H9 (cell line): ENCODE measurements at regions not wholly inside any gene's neighbourhood (a gene's known extent, or its start where the extent isn't known, plus 50 kb on each side); places are given as distances from the start of the nearest gene placed in this dataset.

Experiments
- DNase-seq: peaks from one replicate; pipeline ENCODE4 v3.0.0-alpha.2; 2017
- H2AFZ ChIP-seq: one replicate; pipeline ENCODE4 v1.6.1; 2013; ENCODE audit warnings: mild to moderate bottlenecking, low read length, control low read depth, moderate library complexity
- H2AK5ac ChIP-seq: 2 replicates; pipeline ENCODE4 v1.6.1; 2013; ENCODE audit warnings: low read length, control low read depth, mixed read lengths; ENCODE audit not compliant: insufficient read length
- H2BK120ac ChIP-seq: one replicate; pipeline ENCODE4 v1.6.1; 2013; ENCODE audit warnings: low read depth, mild to moderate bottlenecking, low read length, control low read depth, inconsistent platforms; ENCODE audit not compliant: poor library complexity, severe bottlenecking
- H2BK12ac ChIP-seq: 2 replicates; pipeline ENCODE4 v1.6.1; 2013; ENCODE audit warnings: low read length, control low read depth, mixed read lengths, low read depth; ENCODE audit not compliant: insufficient read length
- H2BK15ac ChIP-seq: 2 replicates; pipeline ENCODE4 v1.6.1; 2013; ENCODE audit warnings: low read depth, low read length, control low read depth
- H2BK20ac ChIP-seq: one replicate; pipeline ENCODE4 v1.6.1; 2013; ENCODE audit warnings: low read depth, mild to moderate bottlenecking, low read length, control low read depth, inconsistent platforms; ENCODE audit not compliant: poor library complexity, severe bottlenecking
- H2BK5ac ChIP-seq: 2 replicates; pipeline ENCODE4 v1.6.1; 2013; ENCODE audit warnings: low read length, control low read depth, mixed read lengths; ENCODE audit not compliant: insufficient read length
- H3K14ac ChIP-seq: 2 replicates; pipeline ENCODE4 v1.6.1; 2013; ENCODE audit warnings: low read length, control low read depth; ENCODE audit not compliant: insufficient read depth
- H3K18ac ChIP-seq: 2 replicates; pipeline ENCODE4 v1.6.1; 2013; ENCODE audit warnings: low read depth, mild to moderate bottlenecking, mixed read lengths, low read length, control low read depth; ENCODE audit not compliant: insufficient read length
- H3K23ac ChIP-seq: 2 replicates; pipeline ENCODE4 v1.6.1; 2013; ENCODE audit warnings: low read length, control low read depth, mixed read lengths, low read depth; ENCODE audit not compliant: insufficient read length
- H3K23me2 ChIP-seq: 2 replicates; pipeline ENCODE4 v1.6.1; 2013; ENCODE audit warnings: low read depth, mild to moderate bottlenecking, mixed read lengths, low read length, control low read depth; ENCODE audit not compliant: insufficient read length, poor library complexity, severe bottlenecking
- H3K27ac ChIP-seq: 2 replicates; pipeline ENCODE4 v1.5.1; 2013; ENCODE audit warnings: low read length, control low read depth, mixed read lengths, low read depth; ENCODE audit not compliant: insufficient read length
- H3K27me3 ChIP-seq: 2 replicates; pipeline ENCODE4 v1.6.1; 2013; ENCODE audit warnings: low read length, control low read depth, inconsistent platforms; ENCODE audit not compliant: insufficient read depth
- H3K4ac ChIP-seq: 2 replicates; pipeline ENCODE4 v1.6.1; 2013; ENCODE audit warnings: low read depth, mild to moderate bottlenecking, control low read depth, inconsistent platforms, low read length, moderate library complexity
- H3K4me1 ChIP-seq: 2 replicates; pipeline ENCODE4 v1.6.1; 2013; ENCODE audit warnings: low read length, control low read depth, inconsistent platforms; ENCODE audit not compliant: insufficient read depth
- H3K4me2 ChIP-seq: 2 replicates; pipeline ENCODE4 v1.6.1; 2013; ENCODE audit warnings: low read length, control low read depth, mixed read lengths; ENCODE audit not compliant: insufficient read length, insufficient read depth
- H3K56ac ChIP-seq: 2 replicates; pipeline ENCODE4 v1.6.1; 2013; ENCODE audit warnings: low read depth, mild to moderate bottlenecking, mixed read lengths, low read length, control low read depth; ENCODE audit not compliant: insufficient read length
- H3K79me1 ChIP-seq: 2 replicates; pipeline ENCODE4 v1.6.1; 2013; ENCODE audit warnings: low read depth, mild to moderate bottlenecking, moderate library complexity, low read length, control low read depth, inconsistent platforms; ENCODE audit not compliant: insufficient read depth, poor library complexity, severe bottlenecking
- H3K79me2 ChIP-seq: 2 replicates; pipeline ENCODE4 v1.6.1; 2013; ENCODE audit warnings: low read length, control low read depth, inconsistent platforms; ENCODE audit not compliant: insufficient read depth
- H3K9ac ChIP-seq: 2 replicates; pipeline ENCODE4 v1.6.1; 2013; ENCODE audit warnings: low read length, control low read depth, mixed read lengths; ENCODE audit not compliant: insufficient read length; ENCODE audit errors: extremely low read depth
- H3K9me3 ChIP-seq: one replicate; pipeline ENCODE4 v1.6.1; 2013; ENCODE audit warnings: low read depth, low read length, inconsistent platforms; ENCODE audit not compliant: control insufficient read depth
- H3T11ph ChIP-seq: one replicate; pipeline ENCODE4 v1.6.1; 2013; ENCODE audit warnings: mild to moderate bottlenecking, low read length, control low read depth, inconsistent platforms
- H4K20me1 ChIP-seq: one replicate; pipeline ENCODE4 v1.6.1; 2013; ENCODE audit not compliant: control insufficient read depth, insufficient read length, insufficient read depth
- H4K5ac ChIP-seq: 2 replicates; pipeline ENCODE4 v1.6.1; 2013; ENCODE audit warnings: low read depth, mild to moderate bottlenecking, mixed read lengths, low read length, control low read depth; ENCODE audit not compliant: insufficient read length
- H4K8ac ChIP-seq: replicated peaks from 2 replicates; pipeline ENCODE4 v1.6.1; 2013; ENCODE audit warnings: low read length, control low read depth, mixed read lengths, low read depth; ENCODE audit not compliant: insufficient read length
- H4K91ac ChIP-seq: 2 replicates; pipeline ENCODE4 v1.6.1; 2013; ENCODE audit warnings: low read depth, mild to moderate bottlenecking, moderate library complexity, mixed read lengths, low read length, control low read depth; ENCODE audit not compliant: insufficient read length
- H3K27ac Mint-ChIP-seq, 3 experiments: 2 replicates in 2 of 3; 3 replicates in 1 of 3; pipeline ENCODE4 v1.8.0; 2020 to 2021; ENCODE audit warnings: mixed read lengths in 3 of 3, mild to moderate bottlenecking in 1 of 3, moderate library complexity in 1 of 3
- H3K27me3 Mint-ChIP-seq: 2 replicates; pipeline ENCODE4 v1.8.0; 2021; ENCODE audit warnings: low read depth, mild to moderate bottlenecking, moderate library complexity, mixed read lengths
- H3K36me3 Mint-ChIP-seq, 3 experiments: 2 replicates in 2 of 3; 3 replicates in 1 of 3; pipeline ENCODE4 v1.8.0; 2020 to 2021; ENCODE audit warnings: low read depth in 3 of 3, mixed read lengths in 3 of 3; ENCODE audit not compliant: insufficient read depth in 1 of 3
- H3K4me1 Mint-ChIP-seq, 2 experiments: 2 replicates each; pipeline ENCODE4 v1.8.0; 2020; ENCODE audit warnings: mixed read lengths in 2 of 2
- H3K4me3 Mint-ChIP-seq, 2 experiments: 2 replicates in 1 of 2; 3 replicates in 1 of 2; pipeline ENCODE4 v1.8.0; 2020 to 2021; ENCODE audit warnings: mild to moderate bottlenecking in 2 of 2, mixed read lengths in 2 of 2, moderate library complexity in 1 of 2
- H3K9me3 Mint-ChIP-seq, 2 experiments: 2 replicates in 1 of 2; 3 replicates in 1 of 2; pipeline ENCODE4 v1.8.0; 2020; ENCODE audit warnings: mild to moderate bottlenecking in 2 of 2, mixed read lengths in 2 of 2, moderate library complexity in 1 of 2
- CTCF ChIP-seq: fragments of 200-600 bp; sonication (generic); conservative IDR thresholded peaks from 3 replicates; pipeline ENCODE4 v1.8.0; 2021; ENCODE audit warnings: antibody characterized with exemption, mild to moderate bottlenecking
- WGBS: extraction: QIAGEN DNeasy Blood & Tissue Kit; methylation state at CpG from one replicate; pipeline ENCODE4 v1.1.7; 2013; ENCODE audit warnings: missing lambda C conversion rate, low lambda C conversion rate, mixed read lengths; ENCODE audit not compliant: insufficient read length; ENCODE audit errors: extremely low coverage; 5-methylcytosine and 5-hydroxymethylcytosine counted together

DNA sequence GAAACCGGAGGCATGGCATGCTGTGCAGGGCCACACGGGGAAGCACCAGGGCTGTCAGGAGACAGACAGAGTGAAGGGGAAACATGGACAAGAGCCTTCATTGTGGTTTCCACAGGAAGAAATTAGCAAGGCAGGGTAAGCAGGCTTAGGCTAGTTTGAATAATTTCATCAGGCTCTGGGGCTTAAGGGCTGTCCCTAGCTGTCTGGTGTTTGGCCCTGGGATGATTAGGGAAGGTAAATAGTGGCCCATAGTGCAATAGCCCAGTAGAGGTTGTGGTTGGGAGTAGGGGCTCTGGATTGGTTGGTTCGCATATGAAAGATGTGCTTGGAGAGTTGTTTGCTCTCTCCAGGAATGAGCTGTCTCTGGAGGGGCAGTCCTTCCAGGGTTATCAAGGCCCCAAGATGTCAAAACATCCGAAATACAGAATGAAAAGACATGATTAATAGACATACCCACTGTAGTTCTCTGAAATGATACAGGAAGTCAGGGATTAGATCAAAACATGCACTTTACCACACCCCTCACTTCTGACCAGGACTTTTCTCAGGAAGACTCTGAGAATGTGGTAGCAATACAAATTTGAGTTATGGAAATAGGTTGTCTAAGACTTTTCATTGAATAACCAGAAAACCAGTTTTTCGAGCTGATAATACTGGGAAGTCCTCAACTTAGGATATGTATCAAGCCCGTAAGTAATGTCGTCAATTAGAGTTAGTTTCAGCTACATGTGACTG lies 224.9 kb upstream of the NFE2L3 start:
- Mint-ChIP-seq H3K27me3 (no peaks in the 10 kb centered on the region; the same call in 1 of the 2 replicates), H3K9me3 (peaks cover 3% of the 10 kb centered on the region in 2 experiments; a peak in 3 of 5 replicates), H3K4me1 (peaks cover 7 to 8% of the 10 kb centered on the region in 2 experiments), H3K4me3 (no peak overlapping the region), H3K27ac (peak overlapping the region in 1 of 3 experiments; percentile 37; a peak in 2 of 7 replicates), H3K36me3 (peaks cover 0 to 6% (median 3%) of the 10 kb centered on the region in 3 experiments; a peak in 3 of 7 replicates)
- no peak for DNase-seq
- Histone ChIP-seq H3K9me3 (no peaks in the 10 kb centered on the region), H3K23me2 (no peaks in the 10 kb centered on the region), H3K9ac (no peak overlapping the region), H2AK5ac (no peak overlapping the region), H2BK120ac (no peak overlapping the region), H3T11ph (no peak overlapping the region), H3K23ac (no peak overlapping the region), H3K79me1 (no peaks in the 10 kb centered on the region), H3K27me3 (no peaks in the 10 kb centered on the region), H4K91ac (no peak overlapping the region), H3K4ac (no peak overlapping the region), H3K56ac (no peak overlapping the region), H2BK15ac (no peak overlapping the region), H2AFZ (no peak overlapping the region), H3K4me2 (no peak overlapping the region), H4K5ac (no peak overlapping the region), H2BK12ac (no peak overlapping the region), H4K20me1 (no peaks in the 10 kb centered on the region), H3K79me2 (no peaks in the 10 kb centered on the region), H3K27ac (no peak overlapping the region), H2BK5ac (no peak overlapping the region), H4K8ac (no peak overlapping the region), H2BK20ac (no peak overlapping the region), H3K4me1 (no peaks in the 10 kb centered on the region; the same call in 1 of the 2 replicates), H3K18ac (no peak overlapping the region), H3K14ac (no peak overlapping the region)
- no peak for TF ChIP-seq CTCF
- no CpG with 5 or more reads among the region's 7 CpGs for WGBS
